ENCODE measurements at regions not wholly inside any gene's neighbourhood (a gene's known extent, or its start where the extent isn't known, plus 50 kb on each side); places are given as distances from the start of the nearest gene placed in this dataset.

GRCh38 chr5:163622799-163623198 is 117.4 kb downstream of the MAT2B start:
- DNase-seq (ENCODE audit: low read depth) = no peak

GRCh38 chr5:163623524-163623923 is 118.1 kb downstream of the MAT2B start:
- DNase-seq (ENCODE audit: low read depth) = no peak

DNA sequence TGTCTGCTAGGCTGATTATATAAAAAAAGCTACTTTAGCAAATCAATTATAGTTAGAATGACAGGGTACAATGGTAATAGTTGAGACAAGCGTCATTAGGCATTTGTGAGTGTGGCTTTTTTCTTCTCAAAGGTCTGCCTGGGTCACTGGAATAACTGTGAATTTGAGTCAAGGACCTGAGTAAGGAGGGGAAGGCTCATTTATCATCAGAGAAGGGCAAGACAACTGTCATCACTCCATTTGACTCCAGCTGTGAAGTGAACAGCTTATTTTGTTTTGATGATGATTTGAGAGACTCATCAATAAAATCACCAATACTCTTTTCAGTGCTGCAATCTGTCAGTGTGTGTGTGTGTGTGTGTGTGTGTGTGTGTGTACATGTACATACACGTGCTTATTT is 118.6 kb downstream of the MAT2B start:
- no peak for DNase-seq (ENCODE audit: low read depth)

- no peak for DNase-seq (ENCODE audit: low read depth)
Observed at GRCh38 chr5:163624431-163624830, 119.0 kb downstream of the MAT2B start.

GRCh38 chr5:163626904-163627434 is 121.5 kb downstream of the MAT2B start:
- no peak for DNase-seq (ENCODE audit: low read depth)

DNA sequence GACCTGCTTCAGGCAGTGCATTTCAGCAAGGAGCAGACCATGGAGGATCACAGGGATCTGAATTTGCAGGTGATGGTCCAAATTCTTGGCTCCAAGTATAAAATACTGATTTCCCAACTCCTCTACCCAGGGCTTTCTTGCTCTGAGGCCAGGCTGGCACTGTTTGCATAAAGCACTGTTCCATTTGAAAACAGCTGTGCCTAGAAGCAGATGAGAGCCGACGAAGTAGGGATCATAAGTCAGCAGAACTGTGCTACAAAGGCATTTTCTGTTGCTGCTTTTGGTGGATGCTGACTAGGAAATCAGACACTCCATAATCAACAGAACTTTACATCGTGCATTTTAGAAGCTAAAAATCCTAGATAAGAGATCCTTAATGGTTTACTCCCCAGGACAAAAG is 126.4 kb downstream of the MAT2B start:
- DNase-seq (ENCODE audit: low read depth) = no peak

GRCh38 chr5:163633926-163634460 is 128.6 kb downstream of the MAT2B start:
- no peak for DNase-seq (ENCODE audit: low read depth)

- DNase-seq (ENCODE audit: low read depth) = no peak
Observed at GRCh38 chr5:163635631-163636030, 130.2 kb downstream of the MAT2B start.

- DNase-seq (ENCODE audit: low read depth) = no peak
Observed at GRCh38 chr5:163642904-163643303, 137.5 kb downstream of the MAT2B start.

DNA sequence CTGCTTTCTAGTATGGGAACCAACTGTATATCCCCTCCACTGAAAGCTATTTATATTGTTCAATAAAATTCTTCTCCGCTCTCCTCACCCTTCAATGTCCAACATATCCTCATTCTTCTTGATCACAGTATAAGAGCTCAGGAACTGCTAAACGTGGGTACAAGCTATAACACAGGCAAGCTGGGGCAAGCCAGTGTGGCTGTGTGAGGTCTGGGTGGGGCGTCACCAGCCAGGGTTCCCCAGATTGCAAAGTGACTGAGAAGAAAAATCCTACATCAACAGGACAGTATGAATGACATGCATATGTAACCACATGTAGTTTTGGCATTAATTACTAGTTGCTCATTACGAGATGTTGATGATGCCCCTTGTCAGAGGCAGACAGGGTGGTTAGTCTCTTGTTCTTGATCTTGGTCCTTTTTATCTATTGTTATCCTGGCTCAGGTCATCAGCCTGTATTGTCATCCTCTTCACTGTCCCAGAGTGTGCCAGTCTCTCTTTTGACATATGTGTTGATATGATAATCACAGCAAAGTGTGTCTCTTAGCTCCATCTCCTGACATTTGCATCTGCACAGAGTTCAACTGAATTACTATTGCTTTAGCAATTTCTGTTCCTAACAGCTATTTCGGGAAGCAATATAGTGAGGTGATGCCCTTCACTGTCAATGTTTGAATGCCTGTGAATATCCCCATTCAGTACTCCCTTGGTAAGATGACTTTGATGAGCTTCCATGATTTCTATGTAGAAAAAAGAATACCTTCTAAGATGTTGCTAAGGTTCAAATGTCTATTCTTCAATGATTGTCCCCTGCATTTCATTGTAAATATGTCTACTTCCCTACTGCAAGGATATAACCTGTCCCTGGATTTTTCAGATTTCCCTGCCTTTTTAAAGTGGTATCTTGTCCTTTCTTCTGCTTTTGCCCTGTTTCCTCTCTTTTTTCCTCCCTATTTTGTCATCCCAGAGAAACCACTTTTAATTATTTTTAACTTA is 140.3 kb downstream of the MAT2B start:
- DNase-seq (ENCODE audit: low read depth) = no peak

- peak; percentile 2 for DNase-seq (ENCODE audit: low read depth)
Observed at GRCh38 chr5:163649514-163649913, 144.1 kb downstream of the MAT2B start.

DNA sequence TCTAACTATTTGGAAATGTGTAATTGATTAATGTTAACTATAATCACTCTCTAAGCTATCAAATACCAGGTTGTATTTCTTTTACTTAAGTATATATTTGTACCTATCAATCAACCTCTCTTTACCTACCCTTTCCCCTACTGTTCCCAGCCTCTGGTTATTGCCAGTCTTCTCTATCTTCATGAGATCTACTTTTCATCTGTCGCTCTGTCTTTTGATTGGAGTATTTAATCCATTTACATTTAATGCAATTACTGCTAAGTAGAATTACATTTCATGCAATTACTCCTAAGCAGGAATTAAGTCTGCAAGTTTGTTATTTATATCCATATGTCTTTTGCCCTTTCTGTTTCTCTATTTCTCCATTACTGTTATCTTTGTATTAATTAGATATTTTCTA is 148.1 kb downstream of the MAT2B start:
- DNase-seq (ENCODE audit: low read depth) = no peak

- DNase-seq (ENCODE audit: low read depth) = peak; percentile 14
Observed at GRCh38 chr5:163658702-163659567, 153.5 kb downstream of the MAT2B start.

GRCh38 chr5:163659568-163659902 is 154.1 kb downstream of the MAT2B start:
- DNase-seq (ENCODE audit: low read depth) = no peak

GRCh38 chr5:163660486-163660885 is 155.1 kb downstream of the MAT2B start:
- DNase-seq (ENCODE audit: low read depth) = no peak

DNA sequence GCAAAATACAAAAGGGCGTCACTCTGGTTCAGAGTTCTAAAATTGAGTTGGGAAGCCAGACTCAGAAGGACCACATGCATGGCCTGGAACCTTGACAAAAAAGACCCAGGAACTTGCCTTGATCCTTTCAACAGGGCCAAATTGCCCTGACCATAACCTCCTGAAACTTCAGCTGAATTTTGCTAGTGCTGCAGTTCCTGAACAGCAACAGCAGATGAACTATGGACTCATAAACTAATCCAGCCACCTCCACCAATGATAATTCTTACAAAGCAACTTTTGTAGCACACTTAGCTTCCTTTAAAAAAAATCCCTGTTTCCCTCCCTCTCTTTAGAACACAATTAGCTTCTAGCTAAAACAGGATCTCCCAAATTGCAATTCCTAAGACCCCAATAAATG is 155.9 kb downstream of the MAT2B start:
- DNase-seq (ENCODE audit: low read depth) = no peak

- DNase-seq (ENCODE audit: low read depth) = no peak
Observed at GRCh38 chr5:163670036-163670435, 164.6 kb downstream of the MAT2B start.

DNA sequence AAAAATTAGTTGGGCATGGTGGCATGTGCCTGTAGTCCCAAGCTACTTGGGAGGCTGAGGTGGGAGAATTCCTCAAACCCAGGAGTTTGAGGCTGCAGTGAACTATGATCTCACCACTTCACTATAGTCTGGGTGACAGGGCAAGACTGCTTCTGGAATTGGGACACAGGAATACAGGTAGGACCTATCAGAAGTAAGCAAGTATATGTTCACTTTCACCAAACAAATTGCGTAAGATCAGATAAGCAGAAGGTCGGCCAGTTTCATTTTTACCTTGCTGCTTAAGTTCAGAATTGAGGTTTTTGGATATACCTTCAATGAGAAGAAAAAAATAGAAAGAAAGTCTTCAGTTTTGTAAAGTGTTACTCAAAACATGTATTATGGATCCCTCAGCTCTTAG is 171.7 kb downstream of the MAT2B start:
- no peak for DNase-seq (ENCODE audit: low read depth)

- no peak for DNase-seq (ENCODE audit: low read depth)
Observed at GRCh38 chr5:163682234-163682633, 176.8 kb downstream of the MAT2B start.

GRCh38 chr5:163687414-163687813 is 182.0 kb downstream of the MAT2B start:
- DNase-seq (ENCODE audit: low read depth) = no peak

GRCh38 chr5:163692091-163692490 is 186.7 kb downstream of the MAT2B start:
- DNase-seq (ENCODE audit: low read depth) = no peak

DNA sequence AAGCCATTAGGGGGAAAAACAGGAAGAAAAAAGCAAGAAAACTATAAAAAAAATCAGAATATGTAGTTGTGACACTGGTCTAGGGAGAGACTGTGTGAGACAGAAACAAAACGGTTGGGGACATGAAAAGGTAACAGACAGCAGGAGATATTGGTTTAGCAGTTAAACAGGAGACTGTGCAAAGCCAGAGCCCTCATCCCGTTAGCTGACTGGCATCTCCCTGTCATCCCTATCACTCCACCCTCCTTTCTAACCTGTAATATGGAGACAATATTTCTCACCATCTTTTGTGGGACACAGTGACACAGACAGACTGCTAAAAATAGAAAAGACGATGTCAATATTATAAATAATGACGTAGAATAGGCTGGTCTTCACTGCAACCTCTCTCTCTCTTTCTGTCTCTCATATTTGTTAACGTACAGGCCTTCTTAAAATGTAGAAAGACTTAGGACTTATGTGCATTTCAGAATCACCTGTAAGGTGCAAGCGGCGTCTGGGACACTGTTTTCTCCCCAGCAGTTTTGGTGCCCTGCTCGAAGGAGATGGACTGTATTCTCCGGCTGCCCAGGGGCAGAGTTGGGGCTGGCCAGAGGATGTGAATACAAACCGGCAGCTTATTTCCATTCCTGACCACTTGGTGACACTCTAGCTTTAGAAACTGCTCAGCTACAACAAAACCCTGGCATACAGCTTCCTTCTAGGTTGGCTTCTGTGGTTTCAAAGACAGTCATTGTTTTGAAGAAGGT is 190.6 kb downstream of the MAT2B start:
- DNase-seq (ENCODE audit: low read depth) = peak; percentile 43

Measured in fibroblast of gingiva (primary cell).